GM12891 (cell line): ENCODE measurements at regions not wholly inside any gene's neighbourhood (a gene's known extent, or its start where the extent isn't known, plus 50 kb on each side); places are given as distances from the start of the nearest gene placed in this dataset.

ENCODE experiments used
- POLR2A ChIP-seq: IDR thresholded peaks from 2 replicates; pipeline ENCODE4 v1.6.1; 2011; ENCODE audit warnings: low read depth, low read length, control low read depth
- POLR2AphosphoS5 ChIP-seq: IDR thresholded peaks from 2 replicates; pipeline ENCODE4 v1.6.1; 2011; ENCODE audit warnings: low read depth, low read length, control low read depth
- TAF1 ChIP-seq: IDR thresholded peaks from 2 replicates; pipeline ENCODE4 v1.6.1; 2011; ENCODE audit warnings: low read depth, low read length, control low read depth

- no peak for TF ChIP-seq POLR2A
- TF ChIP-seq TAF1, result no peak
- no peak for TF ChIP-seq POLR2AphosphoS5
These were observed 978.5 kb upstream of the LRRTM1 start for GRCh38 chr2:81283081-81283480.
